ENCODE measurements at regions not wholly inside any gene's neighbourhood (a gene's known extent, or its start where the extent isn't known, plus 50 kb on each side); places are given as distances from the start of the nearest gene placed in this dataset.

GRCh38 chr21:15139898-15140297 is 75.1 kb upstream of the NRIP1 start:
- H3K27ac ChIP-seq (replicated peaks in 1 of 4), result no peak overlapping the region
- 33% methylated on average over 4 of the region's 4 CpGs for WGBS
- intact Hi-C loops (cut with DNase I), result no loop called here
- no peaks in the 10 kb centered on the region for H3K27me3 ChIP-seq
- peaks cover 0 to 8% (median 2%) of the 10 kb centered on the region in 4 donors for H3K4me1 ChIP-seq
- no peaks in the 10 kb centered on the region for H3K9me3 ChIP-seq
- no peaks in the 10 kb centered on the region for H3K36me3 ChIP-seq
- no peak for TF ChIP-seq POLR2AphosphoS5 (IDR thresholded peaks at IDR 0.05)
- TF ChIP-seq CTCF (IDR thresholded peaks at IDR 0.05), result no peak
- TF ChIP-seq POLR2A (IDR thresholded peaks at IDR 0.05; ENCODE audit: low read depth), result no peak
- TF ChIP-seq EP300 (IDR thresholded peaks at IDR 0.05), result no peak
- no peak overlapping the region for H3K4me3 ChIP-seq
- no peak for DNase-seq (ENCODE audit: extremely low spot score)

- H3K4me1 ChIP-seq, result peaks cover 0 to 6% (median 2%) of the 10 kb centered on the region in 4 donors
- H3K27me3 ChIP-seq, result no peaks in the 10 kb centered on the region
- H3K9me3 ChIP-seq, result no peaks in the 10 kb centered on the region
- no peaks in the 10 kb centered on the region for H3K36me3 ChIP-seq
- no peak overlapping the region for H3K4me3 ChIP-seq
- WGBS, result 51% methylated on average over 9 of the region's 9 CpGs
- intact Hi-C loops (cut with DNase I), result no loop called here
- no peak for TF ChIP-seq POLR2AphosphoS5 (IDR thresholded peaks at IDR 0.05)
- TF ChIP-seq CTCF (IDR thresholded peaks at IDR 0.05), result no peak
- DNase-seq (ENCODE audit: extremely low spot score), result no peak
- no peak overlapping the region for H3K27ac ChIP-seq (replicated peaks in 1 of 4)
Observed at GRCh38 chr21:15140321-15141019, 75.7 kb upstream of the NRIP1 start.

GRCh38 chr21:15141261-15141970 is 76.6 kb upstream of the NRIP1 start:
- no peak overlapping the region for H3K27ac ChIP-seq (replicated peaks in 1 of 4)
- H3K9me3 ChIP-seq, result no peaks in the 10 kb centered on the region
- H3K36me3 ChIP-seq, result no peaks in the 10 kb centered on the region
- no peak for DNase-seq (ENCODE audit: extremely low spot score)
- no peaks in the 10 kb centered on the region for H3K27me3 ChIP-seq
- WGBS, result 72% methylated on average over 8 of the region's 8 CpGs
- peaks cover 0 to 6% (median 2%) of the 10 kb centered on the region in 4 donors for H3K4me1 ChIP-seq
- TF ChIP-seq POLR2A (IDR thresholded peaks at IDR 0.05; ENCODE audit: low read depth), result no peak
- no peak for TF ChIP-seq POLR2AphosphoS5 (IDR thresholded peaks at IDR 0.05)
- no peak for TF ChIP-seq CTCF (IDR thresholded peaks at IDR 0.05)
- no peak for TF ChIP-seq EP300 (IDR thresholded peaks at IDR 0.05)
- intact Hi-C loops (cut with DNase I), result no loop called here
- no peak overlapping the region for H3K4me3 ChIP-seq

GRCh38 chr21:15144026-15144425 is 79.2 kb upstream of the NRIP1 start:
- no peaks in the 10 kb centered on the region for H3K36me3 ChIP-seq
- H3K27ac ChIP-seq (replicated peaks in 1 of 4), result no peak overlapping the region
- no peaks in the 10 kb centered on the region for H3K27me3 ChIP-seq
- H3K4me1 ChIP-seq, result peaks cover 0 to 6% (median 2%) of the 10 kb centered on the region in 4 donors
- no peak overlapping the region for H3K4me3 ChIP-seq
- intact Hi-C loops (cut with DNase I), result no loop called here
- TF ChIP-seq POLR2A (IDR thresholded peaks at IDR 0.05; ENCODE audit: low read depth) (no peak), EP300 (IDR thresholded peaks at IDR 0.05) (no peak), POLR2AphosphoS5 (IDR thresholded peaks at IDR 0.05) (no peak), CTCF (IDR thresholded peaks at IDR 0.05) (no peak)
- WGBS, result 60% methylated on average over 4 of the region's 4 CpGs
- H3K9me3 ChIP-seq, result no peaks in the 10 kb centered on the region
- no peak for DNase-seq (ENCODE audit: extremely low spot score)

Measured in esophagus muscularis mucosa (tissue), 4 donors.